HEK293T (cell line): ENCODE measurements at regions not wholly inside any gene's neighbourhood (a gene's known extent, or its start where the extent isn't known, plus 50 kb on each side); places are given as distances from the start of the nearest gene placed in this dataset.

Experiments used
- CTCF ChIA-PET: fragments of 350-600 bp; formaldehyde crosslinking; extraction: SDS; loops from one replicate; lab custom pipeline; 2021; ENCODE audit warnings: antibody characterized with exemption, inconsistent platforms; lab: Yijun Ruan, JAX
- POLR2A ChIA-PET: fragments of 350-600 bp; formaldehyde crosslinking; extraction: SDS; loops from one replicate; lab custom pipeline; 2020; ENCODE audit warnings: antibody characterized with exemption, inconsistent platforms; lab: Yijun Ruan, JAX
- DNase-seq: peaks from one replicate; pipeline ENCODE4 v3.0.0; 2012; ENCODE audit warnings: mixed read lengths; ENCODE audit errors: extremely low spot score
- ARNT ChIP-seq: fragments of 450-650 bp; IDR thresholded peaks from 2 replicates; pipeline ENCODE4 v1.6.1; 2017; ENCODE audit warnings: mild to moderate bottlenecking
- BHLHE40 ChIP-seq: fragments of 450-650 bp; IDR thresholded peaks from 2 replicates; pipeline ENCODE4 v1.6.1; 2016; ENCODE audit warnings: mild to moderate bottlenecking, moderate library complexity, borderline replicate concordance
- CTBP1 ChIP-seq: fragments of 450-650 bp; IDR thresholded peaks from 2 replicates; pipeline ENCODE4 v1.6.1; 2016; ENCODE audit warnings: borderline replicate concordance
- ELF4 ChIP-seq: fragments of 450-650 bp; IDR thresholded peaks from 2 replicates; pipeline ENCODE4 v1.6.1; 2017; ENCODE audit warnings: antibody characterized with exemption
- FOXA1 ChIP-seq: fragments of 450-650 bp; IDR thresholded peaks from 2 replicates; pipeline ENCODE4 v1.6.1; 2016; ENCODE audit warnings: mild to moderate bottlenecking
- FOXK2 ChIP-seq: fragments of 450-650 bp; IDR thresholded peaks from 2 replicates; pipeline ENCODE4 v1.6.1; 2016; ENCODE audit warnings: mild to moderate bottlenecking
- FOXM1 ChIP-seq: fragments of 450-650 bp; IDR thresholded peaks from 2 replicates; pipeline ENCODE4 v1.6.1; 2017; ENCODE audit warnings: mild to moderate bottlenecking, borderline replicate concordance
- HDGF ChIP-seq: fragments of 450-650 bp; IDR thresholded peaks from 2 replicates; pipeline ENCODE4 v1.6.1; 2017; ENCODE audit warnings: antibody characterized with exemption, borderline replicate concordance
- L3MBTL2 ChIP-seq: fragments of 450-650 bp; conservative IDR thresholded peaks from 2 replicates; pipeline ENCODE4 v1.6.1; 2016; ENCODE audit warnings: mild to moderate bottlenecking
- LEF1 ChIP-seq: fragments of 450-650 bp; IDR thresholded peaks from 2 replicates; pipeline ENCODE4 v1.6.1; 2017; ENCODE audit warnings: mild to moderate bottlenecking, borderline replicate concordance
- NFRKB ChIP-seq: fragments of 450-650 bp; IDR thresholded peaks from 2 replicates; pipeline ENCODE4 v1.6.1; 2016; ENCODE audit warnings: mild to moderate bottlenecking, moderate library complexity
- SP1 ChIP-seq: fragments of 450-650 bp; IDR thresholded peaks from 2 replicates; pipeline ENCODE4 v1.6.1; 2017
- SUZ12 ChIP-seq: fragments of 450-650 bp; IDR thresholded peaks from 2 replicates; pipeline ENCODE4 v1.6.1; 2016; ENCODE audit warnings: mild to moderate bottlenecking
- TARDBP ChIP-seq: fragments of 450-650 bp; IDR thresholded peaks from 2 replicates; pipeline ENCODE4 v1.6.1; 2016
- ZNF384 ChIP-seq: fragments of 450-650 bp; IDR thresholded peaks from 2 replicates; pipeline ENCODE4 v1.6.1; 2016
- TF ChIP-seq, protein P1 (sequence below): fragments of 450-650 bp; IDR thresholded peaks from 2 replicates; pipeline ENCODE4 v1.6.1; 2016

- ChIA-PET POLR2A (interaction anchor here (1.0 to 1.5 kb wide), 3 partner anchors 9 to 53 kb away, joined by 3 to 10 read pairs (median 3); partner anchors contain the start of gene ERCC6L2), CTCF (interaction anchor here (1.2 kb wide), 1 partner anchor 50 kb away, joined by 3 read pairs; no protein-coding TSS in a partner anchor)
- no peak for DNase-seq
- TF ChIP-seq HDGF = no peak
- TF ChIP-seq FOXK2 = no peak
- no peak for TF ChIP-seq FOXA1
- TF ChIP-seq ARNT = no peak
- no peak for TF ChIP-seq SP1
- TF ChIP-seq SUZ12 = no peak
- no peak for TF ChIP-seq BHLHE40
- TF ChIP-seq NFRKB = no peak
- TF ChIP-seq, protein P1, sequence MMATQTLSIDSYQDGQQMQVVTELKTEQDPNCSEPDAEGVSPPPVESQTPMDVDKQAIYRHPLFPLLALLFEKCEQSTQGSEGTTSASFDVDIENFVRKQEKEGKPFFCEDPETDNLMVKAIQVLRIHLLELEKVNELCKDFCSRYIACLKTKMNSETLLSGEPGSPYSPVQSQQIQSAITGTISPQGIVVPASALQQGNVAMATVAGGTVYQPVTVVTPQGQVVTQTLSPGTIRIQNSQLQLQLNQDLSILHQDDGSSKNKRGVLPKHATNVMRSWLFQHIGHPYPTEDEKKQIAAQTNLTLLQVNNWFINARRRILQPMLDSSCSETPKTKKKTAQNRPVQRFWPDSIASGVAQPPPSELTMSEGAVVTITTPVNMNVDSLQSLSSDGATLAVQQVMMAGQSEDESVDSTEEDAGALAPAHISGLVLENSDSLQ = no peak
- no peak for TF ChIP-seq CTBP1
- TF ChIP-seq FOXM1 = no peak
- TF ChIP-seq LEF1 = no peak
- no peak for TF ChIP-seq L3MBTL2
Measured at GRCh38 chr9:95822583-95823431, 52.7 kb upstream of the ERCC6L2 start.

GRCh38 chr9:95822015-95822414, 53.5 kb upstream of the ERCC6L2 start:
- TF ChIP-seq CTBP1 (no peak), L3MBTL2 (no peak), ZNF384 (no peak), TARDBP (no peak), ELF4 (no peak), FOXM1 (no peak), SP1 (no peak), LEF1 (no peak), FOXA1 (no peak), BHLHE40 (no peak), HDGF (no peak), NFRKB (no peak), ARNT (no peak), SUZ12 (no peak), FOXK2 (no peak)
- TF ChIP-seq, protein P1 = no peak
- ChIA-PET CTCF (interaction anchor here (1.2 kb wide), 1 partner anchor 49 kb away, joined by 3 read pairs; no protein-coding TSS in a partner anchor), POLR2A (interaction anchor here (1.5 kb wide), 1 partner anchor 53 kb away, joined by 10 read pairs; the partner anchor contains the start of gene ERCC6L2)
- DNase-seq = no peak

DNA sequence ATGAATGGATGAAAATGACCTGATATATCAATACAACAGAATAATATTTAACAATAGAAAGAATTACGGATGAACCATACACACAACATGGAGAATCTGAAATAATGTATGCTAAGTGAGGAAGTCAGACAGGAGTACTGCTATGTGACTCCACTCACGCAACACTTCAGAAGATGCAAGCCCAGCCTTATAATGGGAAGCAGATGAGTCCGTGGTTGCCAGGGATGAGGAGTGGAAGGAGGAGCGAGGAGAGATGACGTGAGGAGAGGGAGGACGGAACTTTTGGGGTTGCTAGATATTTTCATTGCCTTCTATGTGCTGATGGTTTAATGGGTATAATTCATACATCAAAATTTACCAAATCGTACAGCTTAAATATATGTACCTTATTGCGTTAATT, 55.4 kb upstream of the ERCC6L2 start:
- TF ChIP-seq SUZ12 (no peak), BHLHE40 (no peak), FOXM1 (no peak), L3MBTL2 (no peak)
- no peak for DNase-seq
- POLR2A ChIA-PET = no interaction called here

GRCh38 chr9:95819636-95820035, 55.9 kb upstream of the ERCC6L2 start:
- ChIA-PET POLR2A (no interaction called here), CTCF (interaction anchor here (0.6 kb wide), 1 partner anchor 320 kb away, joined by 3 read pairs; no protein-coding TSS in a partner anchor)
- TF ChIP-seq FOXM1 = no peak
- TF ChIP-seq CTBP1 = no peak
- TF ChIP-seq ELF4 = no peak
- no peak for TF ChIP-seq ARNT
- DNase-seq = no peak

More for the DNA sequence above, 55.4 kb upstream of the ERCC6L2 start:
- CTCF ChIA-PET = no interaction called here

GRCh38 chr9:95817205-95817604, 58.3 kb upstream of the ERCC6L2 start:
- POLR2A ChIA-PET = no interaction called here
- no peak for TF ChIP-seq HDGF
- no peak for TF ChIP-seq SUZ12
- no peak for TF ChIP-seq FOXA1
- no peak for TF ChIP-seq L3MBTL2
- TF ChIP-seq NFRKB = no peak
- no peak for TF ChIP-seq FOXK2
- no peak for TF ChIP-seq ELF4
- TF ChIP-seq BHLHE40 = no peak
- TF ChIP-seq CTBP1 = no peak
- TF ChIP-seq LEF1 = no peak
- TF ChIP-seq, protein P1 = no peak
- TF ChIP-seq ZNF384 = no peak
- no peak for TF ChIP-seq FOXM1
- no peak for TF ChIP-seq ARNT
- no peak for TF ChIP-seq SP1
- no peak for TF ChIP-seq TARDBP
- DNase-seq = no peak
- CTCF ChIA-PET = no interaction called here

- TF ChIP-seq SUZ12 = no peak
- TF ChIP-seq SP1 = no peak
- no peak for TF ChIP-seq ARNT
- TF ChIP-seq BHLHE40 = no peak
- no peak for TF ChIP-seq FOXK2
- no peak for TF ChIP-seq FOXM1
- TF ChIP-seq, protein P1 = no peak
- TF ChIP-seq ELF4 = no peak
- no peak for TF ChIP-seq TARDBP
- TF ChIP-seq CTBP1 = no peak
- no peak for TF ChIP-seq FOXA1
- TF ChIP-seq LEF1 = no peak
- no peak for TF ChIP-seq L3MBTL2
- no peak for TF ChIP-seq HDGF
- TF ChIP-seq ZNF384 = no peak
- no peak for TF ChIP-seq NFRKB
- no peak for DNase-seq
- ChIA-PET CTCF (no interaction called here), POLR2A (no interaction called here)
Measured at GRCh38 chr9:95816716-95817115, 58.8 kb upstream of the ERCC6L2 start.
